Peyer's patch (tissue), 4 donors: ENCODE measurements at regions not wholly inside any gene's neighbourhood (a gene's known extent, or its start where the extent isn't known, plus 50 kb on each side); places are given as distances from the start of the nearest gene placed in this dataset.

Source experiments
- DNase-seq, 3 donors: peaks; one replicate each; pipeline ENCODE4 v3.0.0-alpha.2; 2017 to 2019
- H3K27ac ChIP-seq, 4 donors: fragments of 200-600 bp; sonication (generic); one replicate each; pipeline ENCODE4 v1.5.1; 2016 to 2019
- H3K27me3 ChIP-seq, 2 donors: fragments of 200-600 bp; sonication (generic); one replicate each; pipeline ENCODE4 v1.5.1; 2019
- H3K36me3 ChIP-seq, 3 donors: fragments of 200-600 bp; sonication (generic); one replicate each; pipeline ENCODE4 v1.5.1; 2016 to 2019
- H3K4me1 ChIP-seq, 4 donors: fragments of 200-600 bp; sonication (generic); one replicate each; pipeline ENCODE4 v1.5.1; 2016 to 2019
- H3K4me3 ChIP-seq, 4 donors: fragments of 200-600 bp; sonication (generic); 1 replicate in 3 of 4; 2 replicates in 1 of 4; pipeline ENCODE4 v1.5.1; 2016 to 2019; ENCODE audit warnings: mild to moderate bottlenecking in 1 of 4
- H3K9me3 ChIP-seq, 4 donors: fragments of 200-600 bp; sonication (generic); one replicate each; pipeline ENCODE4 v1.5.1; 2016 to 2019; ENCODE audit warnings: mild to moderate bottlenecking in 1 of 4
- CTCF ChIP-seq, 6 experiments: fragments of 450-650 bp in 4 of 6; fragments of 200-600 bp in 2 of 6; sonication (generic) in 1 of 6; IDR thresholded peaks; one replicate each; pipeline ENCODE4 v1.5.1; 2017 to 2019; ENCODE audit warnings: antibody characterized with exemption in 6 of 6, mild to moderate bottlenecking in 3 of 6, moderate library complexity in 1 of 6
- POLR2A ChIP-seq, 2 donors: fragments of 450-650 bp; IDR thresholded peaks; one replicate each; pipeline ENCODE4 v1.5.1; 2017; ENCODE audit warnings: antibody characterized with exemption in 2 of 2, mild to moderate bottlenecking in 2 of 2, moderate library complexity in 2 of 2

GRCh38 chr5:58076483-58077257 lies 383.2 kb downstream of the PLK2 start:
- Histone ChIP-seq H3K4me3 (no peak overlapping the region), H3K27ac (no peak overlapping the region), H3K4me1 (no peaks in the 10 kb centered on the region), H3K36me3 (no peaks in the 10 kb centered on the region), H3K27me3 (peaks cover 0 to 3% of the 10 kb centered on the region in 2 donors), H3K9me3 (no peaks in the 10 kb centered on the region)
- TF ChIP-seq POLR2A (IDR thresholded peaks at IDR 0.05) (no peak), CTCF (IDR thresholded peaks at IDR 0.05) (no peak)
- no peak for DNase-seq

DNA sequence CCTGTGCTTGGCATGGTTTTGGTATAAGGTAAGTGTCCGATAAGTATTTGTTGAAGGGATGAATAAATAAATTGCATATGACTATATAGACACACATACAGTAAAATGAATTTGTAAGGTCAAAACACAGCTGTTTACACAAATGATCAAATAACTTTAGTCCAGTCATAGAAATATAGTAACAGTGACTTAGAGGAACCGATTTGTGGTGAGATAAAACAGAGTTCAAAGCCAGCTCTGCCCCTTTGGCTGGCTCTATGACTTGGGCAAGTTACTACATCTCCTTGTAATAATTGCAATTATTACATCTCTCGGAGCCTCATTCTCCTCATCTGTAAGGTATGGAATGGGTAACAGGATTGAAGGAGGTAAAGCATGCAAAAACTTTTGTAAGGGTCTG lies 384.0 kb downstream of the PLK2 start:
- H3K27ac ChIP-seq: no peak overlapping the region
- H3K9me3 ChIP-seq: no peaks in the 10 kb centered on the region
- no peak overlapping the region for H3K4me3 ChIP-seq
- no peaks in the 10 kb centered on the region for H3K36me3 ChIP-seq
- H3K27me3 ChIP-seq: peaks cover 0 to 3% of the 10 kb centered on the region in 2 donors
- H3K4me1 ChIP-seq: no peaks in the 10 kb centered on the region
- no peak for DNase-seq
- TF ChIP-seq POLR2A (IDR thresholded peaks at IDR 0.05): no peak
- no peak for TF ChIP-seq CTCF (IDR thresholded peaks at IDR 0.05)

GRCh38 chr5:58074717-58075116 lies 385.2 kb downstream of the PLK2 start:
- H3K4me1 ChIP-seq: no peaks in the 10 kb centered on the region
- no peaks in the 10 kb centered on the region for H3K9me3 ChIP-seq
- H3K36me3 ChIP-seq: no peaks in the 10 kb centered on the region
- no peak overlapping the region for H3K4me3 ChIP-seq
- TF ChIP-seq CTCF (IDR thresholded peaks at IDR 0.05) (no peak), POLR2A (IDR thresholded peaks at IDR 0.05) (no peak)
- H3K27ac ChIP-seq: no peak overlapping the region
- DNase-seq: no peak
- H3K27me3 ChIP-seq: peaks cover 0 to 3% of the 10 kb centered on the region in 2 donors

- H3K27ac ChIP-seq: no peak overlapping the region
- peaks cover 0 to 3% of the 10 kb centered on the region in 2 donors for H3K27me3 ChIP-seq
- no peak overlapping the region for H3K4me3 ChIP-seq
- H3K4me1 ChIP-seq: no peaks in the 10 kb centered on the region
- DNase-seq: no peak
- H3K9me3 ChIP-seq: no peaks in the 10 kb centered on the region
- H3K36me3 ChIP-seq: no peaks in the 10 kb centered on the region
- no peak for TF ChIP-seq CTCF (IDR thresholded peaks at IDR 0.05)
- no peak for TF ChIP-seq POLR2A (IDR thresholded peaks at IDR 0.05)
These were observed 385.7 kb downstream of the PLK2 start for GRCh38 chr5:58074222-58074621.

DNA sequence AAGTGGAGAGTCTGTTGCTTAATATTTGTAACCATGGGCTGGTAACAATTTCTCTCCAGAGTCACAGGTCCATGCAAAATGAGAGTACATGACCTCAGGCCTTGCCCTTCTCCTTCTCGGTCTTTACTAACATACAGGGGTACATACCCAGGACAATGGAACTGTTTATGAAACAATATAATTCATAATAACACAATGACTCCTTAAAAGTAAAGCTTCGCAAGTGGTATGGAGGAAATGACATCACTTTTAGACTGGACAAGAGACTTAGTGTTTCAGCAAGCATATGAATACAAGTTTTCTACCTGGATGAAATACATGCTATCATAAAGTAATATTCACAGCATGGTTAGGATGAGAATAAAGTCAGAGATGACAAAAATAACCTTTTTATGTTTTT lies 386.6 kb downstream of the PLK2 start:
- H3K27me3 ChIP-seq: peaks cover 0 to 3% of the 10 kb centered on the region in 2 donors
- no peak overlapping the region for H3K27ac ChIP-seq
- no peak for DNase-seq
- no peaks in the 10 kb centered on the region for H3K4me1 ChIP-seq
- H3K36me3 ChIP-seq: no peaks in the 10 kb centered on the region
- TF ChIP-seq POLR2A (IDR thresholded peaks at IDR 0.05) (no peak), CTCF (IDR thresholded peaks at IDR 0.05) (no peak)
- H3K4me3 ChIP-seq: no peak overlapping the region
- no peaks in the 10 kb centered on the region for H3K9me3 ChIP-seq
